Loucy (cell line): ENCODE measurements at regions not wholly inside any gene's neighbourhood (a gene's known extent, or its start where the extent isn't known, plus 50 kb on each side); places are given as distances from the start of the nearest gene placed in this dataset.

Source experiments
- CTCF ChIP-seq: fragments of 200-600 bp; sonication (generic); conservative IDR thresholded peaks from 2 replicates; pipeline ENCODE4 v1.5.1; 2014; ENCODE audit warnings: mild to moderate bottlenecking, antibody characterized with exemption, low read length
- EZH2phosphoT487 ChIP-seq: fragments of 200-600 bp; IDR thresholded peaks from 2 replicates; pipeline ENCODE4 v1.6.1; 2018; ENCODE audit warnings: antibody characterized with exemption, mild to moderate bottlenecking, moderate library complexity, borderline replicate concordance

- TF ChIP-seq CTCF = no peak
- TF ChIP-seq EZH2phosphoT487 = no peak
These were observed 445.6 kb upstream of the POU3F3 start for GRCh38 chr2:104408266-104408665.
